ENCODE measurements at regions not wholly inside any gene's neighbourhood (a gene's known extent, or its start where the extent isn't known, plus 50 kb on each side); places are given as distances from the start of the nearest gene placed in this dataset.
"Not testable (repeated sequence)": the region's sequence is repeated elsewhere in the genome, so short reads cannot be mapped to it uniquely, and the experiment has no call there.

DNA sequence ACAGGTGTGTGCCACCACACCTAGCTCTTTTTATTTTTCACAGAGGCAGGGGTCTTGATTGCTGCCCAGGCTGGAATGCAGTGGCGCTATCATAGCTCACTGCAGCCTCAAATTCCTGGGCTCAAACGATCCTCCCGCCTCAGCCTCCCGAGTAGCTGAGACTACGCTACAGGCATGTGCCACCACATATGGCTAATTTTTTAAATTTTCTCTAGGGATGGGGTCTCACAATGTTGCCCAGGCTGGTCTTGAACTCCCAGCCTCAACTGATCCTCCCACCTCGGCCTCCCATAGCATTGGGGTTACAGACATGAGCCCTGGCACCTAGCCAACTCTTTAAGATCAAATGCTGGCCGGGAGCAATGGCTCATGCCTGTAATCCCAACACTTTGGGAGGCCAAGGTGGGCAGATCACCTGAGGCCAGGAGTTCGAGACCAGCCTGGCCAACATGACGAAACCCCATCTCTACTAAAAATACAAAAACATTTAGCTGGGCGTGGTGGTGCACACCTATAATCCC, 50.6 kb upstream of the MYL10 start:
- DNase-seq: not testable (repeated sequence)

DNA sequence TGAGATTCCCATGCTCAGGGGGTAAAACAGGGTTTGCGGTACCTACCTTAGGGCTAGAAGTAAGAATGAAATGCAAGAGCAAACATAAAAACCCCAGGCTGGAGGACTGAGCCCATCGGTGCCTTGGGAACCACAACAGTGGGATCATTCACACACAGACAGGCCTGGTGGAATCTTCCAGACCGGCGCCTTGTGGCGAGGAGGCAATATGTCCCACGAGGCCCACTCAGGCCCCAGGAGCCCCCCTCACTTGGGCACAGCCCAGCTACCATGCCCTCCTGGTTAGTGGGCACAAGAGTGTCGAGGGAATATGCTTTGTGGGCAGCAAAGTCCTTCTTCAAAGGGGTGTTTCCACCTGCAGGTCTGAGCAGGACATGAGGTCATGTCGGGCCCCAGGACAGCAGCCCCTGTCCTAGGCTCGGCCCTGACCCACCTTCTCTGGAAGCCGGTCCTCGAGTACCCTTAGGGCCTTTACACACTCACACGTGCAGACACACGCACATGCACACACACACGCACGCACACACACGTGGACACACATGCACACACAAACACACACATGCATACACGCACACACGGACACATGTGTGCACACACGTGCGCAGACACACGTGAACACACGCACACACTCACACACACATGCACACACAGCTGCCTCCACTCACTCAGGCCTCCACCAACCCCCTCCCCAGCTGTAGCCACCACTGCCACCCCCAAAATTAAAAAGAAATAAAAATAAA, 51.5 kb upstream of the MYL10 start:
- DNase-seq: no peak

DNA sequence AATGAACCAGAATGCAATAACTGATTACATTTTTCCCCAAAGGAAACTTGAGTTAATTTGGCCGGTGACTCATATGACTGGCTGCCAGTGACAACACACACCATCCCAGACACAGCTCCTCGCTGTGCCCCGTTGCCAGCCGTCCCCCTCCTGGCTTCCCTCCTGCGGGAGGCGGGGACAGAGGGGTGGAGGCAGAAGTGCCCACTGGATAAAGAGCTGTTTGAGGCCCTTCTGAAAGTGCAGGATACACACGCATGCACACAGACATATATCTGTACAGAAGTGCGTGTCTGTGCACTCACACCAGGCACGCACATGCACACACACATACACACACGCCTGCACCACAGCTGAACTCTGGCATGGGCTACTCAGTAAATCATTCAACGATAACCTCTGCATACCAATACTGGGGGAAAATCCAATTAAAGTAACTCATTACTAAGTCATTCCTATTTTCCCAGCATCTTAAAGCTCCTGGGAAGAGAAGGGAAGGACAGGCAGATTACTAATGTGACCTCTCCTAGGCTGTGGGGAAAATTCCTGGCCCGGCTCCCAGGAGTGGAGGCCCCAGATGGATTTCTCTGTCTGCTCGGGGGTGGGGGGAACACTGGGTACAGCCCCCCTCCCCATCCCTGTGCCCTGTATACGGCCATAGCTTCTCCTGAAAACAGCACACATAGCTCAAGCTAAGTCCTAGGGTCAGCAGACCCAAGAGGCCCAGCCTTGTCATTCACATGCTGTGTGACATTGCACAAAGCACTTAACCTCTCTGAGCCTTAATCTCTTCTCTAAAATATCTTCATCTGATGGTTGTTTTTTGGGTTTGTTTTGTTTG, 52.3 kb upstream of the MYL10 start:
- no peak for DNase-seq

DNA sequence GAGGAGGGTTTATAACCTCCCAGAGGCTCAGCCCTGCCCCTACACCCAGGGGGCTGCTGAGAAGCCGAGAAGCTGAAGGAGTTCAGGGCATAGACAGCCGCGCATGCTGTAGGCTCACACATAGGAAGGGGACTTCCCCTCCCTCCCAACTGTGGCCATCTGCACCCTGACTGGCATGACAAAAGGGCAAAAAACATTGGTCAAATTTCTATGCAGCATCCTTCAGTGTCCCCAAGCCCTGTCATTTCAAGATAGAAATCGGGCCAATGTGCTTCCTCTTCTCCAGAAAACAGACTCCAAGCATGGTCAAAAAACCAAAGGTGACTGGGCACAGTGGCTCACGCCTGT, 55.9 kb upstream of the MYL10 start:
- no peak for DNase-seq

DNA sequence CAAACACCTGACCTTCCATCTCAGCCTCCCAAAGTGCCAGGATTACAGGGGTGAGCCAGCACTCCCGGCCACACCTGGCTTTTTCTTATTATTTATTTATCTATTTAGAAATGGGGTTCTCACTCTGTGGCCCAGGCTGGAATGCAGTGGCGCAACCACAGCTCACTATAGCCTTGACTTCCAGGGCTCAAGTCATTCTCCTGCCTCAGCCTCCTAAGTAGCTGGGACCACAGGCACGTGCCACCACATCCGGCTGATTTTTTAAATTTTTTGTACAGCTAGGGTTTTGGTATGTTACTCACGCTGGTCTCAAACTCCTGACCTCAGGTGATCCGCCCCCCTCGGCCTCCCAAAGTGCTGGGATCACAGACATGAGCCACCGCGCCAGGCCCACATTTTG, 56.9 kb upstream of the MYL10 start:
- no peak for DNase-seq

DNA sequence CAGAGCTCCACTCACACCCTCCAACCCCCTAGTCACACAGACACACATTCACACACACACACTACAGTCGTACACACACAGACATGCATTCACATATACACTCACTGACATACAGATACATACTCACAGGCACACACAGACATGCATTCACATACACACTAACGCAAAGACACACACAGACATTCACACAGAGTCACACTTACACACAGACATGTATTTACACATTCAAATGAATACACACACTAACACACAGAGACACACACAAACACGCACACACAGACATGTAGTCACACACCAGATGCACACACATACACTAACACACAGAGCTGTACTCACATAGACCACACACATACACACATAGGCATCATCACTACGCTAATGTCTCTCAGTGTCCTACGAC, 58.0 kb upstream of the MYL10 start:
- no peak for DNase-seq

DNA sequence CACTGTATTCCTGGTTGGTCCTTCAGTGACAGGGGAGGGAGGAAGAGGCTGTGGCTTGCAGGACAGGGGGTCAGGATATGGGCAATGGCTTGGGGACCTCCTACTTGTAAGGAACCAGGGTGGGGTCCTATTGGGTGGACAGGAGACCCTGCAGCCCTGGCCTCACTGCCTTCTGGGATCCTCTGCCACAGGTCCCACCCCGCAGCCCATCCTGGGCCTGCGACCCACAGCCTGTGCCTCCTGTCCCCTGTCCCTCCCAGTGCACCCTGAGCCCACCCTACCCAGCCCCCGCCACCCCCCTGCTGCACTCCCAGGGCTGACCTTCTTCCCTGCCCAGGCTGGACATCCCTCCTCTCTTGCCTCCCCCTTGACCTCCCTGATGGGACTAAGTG, 58.7 kb upstream of the MYL10 start:
- DNase-seq: no peak

DNA sequence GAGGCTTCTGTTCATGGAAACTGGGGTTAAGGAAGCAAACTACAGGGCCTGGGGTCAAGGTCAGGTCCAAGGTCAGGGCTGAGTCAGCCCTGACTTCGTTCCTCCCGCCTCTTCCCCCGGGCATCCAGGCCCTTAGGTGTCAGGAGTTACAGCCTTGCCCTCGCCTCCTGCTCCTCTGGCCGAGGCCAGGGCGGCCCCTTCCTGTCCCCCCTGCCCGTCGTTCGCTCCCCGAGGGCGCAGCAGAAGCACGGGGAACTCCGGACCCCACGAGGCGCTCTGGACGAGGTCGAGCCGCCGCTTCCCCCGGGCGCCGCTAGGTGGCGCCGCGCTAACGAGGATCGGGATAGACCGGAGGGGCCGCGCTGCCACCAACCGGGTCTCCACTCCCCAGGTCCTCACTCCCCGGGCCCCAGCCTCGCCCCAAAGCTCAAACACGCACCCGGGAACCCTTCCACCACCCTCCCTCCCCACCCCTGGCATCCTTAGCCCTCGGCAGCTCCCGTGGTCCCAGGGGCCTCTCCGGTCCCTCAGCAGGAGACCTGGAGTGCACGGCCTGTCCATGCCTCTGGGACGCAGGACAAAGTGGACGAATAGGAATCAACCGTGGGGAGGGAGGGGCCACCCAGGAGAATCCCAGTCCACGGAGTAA, 59.2 kb upstream of the MYL10 start:
- peak; percentile 60 for DNase-seq

DNA sequence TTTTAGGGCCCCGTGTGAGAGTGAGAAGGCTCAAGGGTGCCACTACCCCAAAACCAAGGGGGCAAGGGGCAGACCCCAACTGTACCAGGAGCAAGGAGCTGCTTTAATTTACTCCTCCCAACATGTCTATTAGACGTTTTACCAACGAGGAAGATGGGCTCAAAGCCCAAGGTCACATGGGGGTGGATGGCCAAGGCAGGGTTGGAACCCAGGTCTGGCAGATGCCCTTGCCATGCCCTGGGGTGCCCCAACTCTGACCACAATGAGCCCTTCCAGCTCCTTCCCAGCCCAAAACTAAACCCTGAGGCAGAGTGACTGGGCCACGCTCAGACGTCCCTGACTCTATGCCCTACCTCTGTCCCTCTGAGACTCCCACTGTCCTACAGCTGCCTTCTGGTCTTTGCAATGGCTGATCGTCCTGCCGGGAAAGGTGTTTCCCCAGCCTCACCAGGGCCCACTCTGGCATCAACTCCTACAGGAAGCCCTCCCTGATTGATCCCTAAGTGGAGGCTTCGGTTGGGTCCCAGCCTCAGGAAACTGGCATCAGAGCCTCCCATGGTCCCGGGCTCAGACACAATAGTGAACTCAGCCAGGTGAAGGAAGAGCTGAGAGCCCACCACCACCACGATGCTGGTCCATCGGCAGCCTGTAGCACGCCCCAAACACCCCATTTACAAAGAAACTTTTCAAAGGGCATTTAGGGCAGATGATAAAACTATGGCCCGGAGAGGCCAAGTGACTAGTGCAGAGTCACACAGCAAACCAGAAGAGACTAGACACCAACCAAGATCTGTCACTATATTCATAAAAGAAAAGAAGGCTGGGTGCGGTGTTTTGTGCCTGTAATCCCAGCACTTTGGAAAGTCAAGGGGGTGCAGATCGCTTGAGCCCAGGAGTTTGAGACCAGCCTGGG, 60.2 kb upstream of the MYL10 start:
- DNase-seq: no peak

DNA sequence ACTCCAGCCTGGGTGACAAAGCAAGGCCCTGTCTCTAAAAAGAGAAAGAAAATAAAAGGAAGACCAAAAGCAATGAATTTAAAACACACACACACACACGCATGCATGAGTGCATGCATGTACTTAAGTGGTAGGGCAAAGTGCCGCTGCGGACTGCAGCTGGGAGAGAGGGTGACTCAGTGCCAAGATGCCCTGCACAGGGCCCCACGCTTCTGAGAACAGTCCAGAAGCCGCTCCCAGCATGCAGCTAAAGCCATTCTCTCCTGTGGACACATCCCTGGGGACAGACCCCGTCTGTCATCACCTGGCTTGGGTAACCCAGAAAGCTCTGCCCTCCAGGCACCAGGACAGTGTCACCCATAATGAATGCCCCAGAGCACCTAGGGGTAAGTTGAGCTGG, 61.0 kb upstream of the MYL10 start:
- no peak for DNase-seq

DNA sequence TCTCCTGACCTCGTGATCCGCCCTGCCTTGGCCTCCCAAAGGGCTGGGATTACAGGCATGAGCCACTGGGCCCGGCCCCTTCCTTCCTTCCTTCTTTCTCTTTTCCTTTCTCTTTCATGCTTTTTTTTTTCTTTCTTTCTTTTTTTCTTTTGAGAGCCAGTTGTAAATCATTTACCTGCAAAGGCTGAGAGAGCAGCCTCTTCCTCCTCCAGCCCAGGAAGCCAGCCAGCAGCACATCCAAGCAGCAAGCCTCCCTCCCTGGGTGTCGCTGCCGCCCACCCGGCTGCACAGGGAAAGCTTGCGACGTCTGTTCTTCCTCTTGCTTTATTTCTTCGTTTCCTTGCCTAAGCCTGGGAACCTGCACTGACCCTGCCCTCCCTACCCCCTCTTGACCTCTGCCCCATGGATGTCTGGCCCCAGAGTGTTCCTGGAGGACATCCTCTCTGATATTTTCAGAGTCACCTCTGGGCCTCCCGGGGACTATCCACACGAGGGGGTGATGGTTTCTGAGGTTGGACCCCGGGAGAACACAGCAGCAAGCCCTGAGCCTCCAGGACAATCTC, 62.8 kb upstream of the MYL10 start:
- DNase-seq: no peak

DNA sequence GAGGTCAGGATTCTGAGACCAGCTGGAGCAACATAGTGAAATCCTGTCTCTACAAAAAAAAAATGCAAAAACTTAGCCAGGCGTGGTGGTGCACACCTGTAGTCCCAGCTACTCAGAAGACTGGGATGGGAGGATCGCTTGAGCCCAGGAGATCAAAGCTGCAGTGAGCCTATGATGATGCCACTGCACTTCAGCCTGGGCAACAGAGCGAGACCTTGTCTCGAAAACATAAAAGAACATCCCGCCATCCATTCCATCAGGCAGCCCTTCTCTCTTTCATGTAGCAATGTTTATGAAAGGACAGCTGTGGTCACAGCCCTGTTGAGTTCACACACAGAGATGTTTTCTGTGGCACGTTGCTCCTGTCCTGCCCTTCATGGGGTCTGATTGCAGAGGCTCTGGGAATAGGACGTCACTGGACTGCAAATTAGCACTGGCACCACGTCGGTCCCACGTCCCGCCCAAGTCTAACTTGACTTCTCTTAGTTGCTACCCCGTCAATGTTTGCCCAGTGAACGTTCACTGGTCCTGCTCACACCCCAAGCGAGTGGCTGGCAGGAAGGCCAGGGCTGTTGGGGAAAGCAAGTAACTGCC, 64.5 kb upstream of the MYL10 start:
- DNase-seq: no peak

DNA sequence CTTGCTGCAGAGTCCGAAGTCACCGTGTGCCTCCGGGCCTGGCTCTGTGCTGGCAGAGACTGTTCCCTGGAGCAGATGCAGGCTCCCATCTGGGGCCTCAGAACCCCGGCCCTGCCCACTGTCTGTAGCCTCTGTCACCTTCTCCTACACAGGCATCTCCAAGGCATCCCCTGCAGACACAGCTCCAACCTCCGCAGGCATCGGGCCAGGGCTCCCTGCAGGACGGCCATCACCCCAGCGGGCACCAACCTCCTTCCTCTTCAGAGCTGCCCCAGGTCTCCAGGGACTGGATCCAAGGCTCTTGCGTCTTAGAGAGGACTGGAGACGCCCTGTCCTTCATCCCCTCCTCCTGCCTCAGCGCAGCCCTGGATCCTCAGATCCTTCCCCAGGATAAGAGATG, 69.9 kb upstream of the MYL10 start:
- no peak for DNase-seq

DNA sequence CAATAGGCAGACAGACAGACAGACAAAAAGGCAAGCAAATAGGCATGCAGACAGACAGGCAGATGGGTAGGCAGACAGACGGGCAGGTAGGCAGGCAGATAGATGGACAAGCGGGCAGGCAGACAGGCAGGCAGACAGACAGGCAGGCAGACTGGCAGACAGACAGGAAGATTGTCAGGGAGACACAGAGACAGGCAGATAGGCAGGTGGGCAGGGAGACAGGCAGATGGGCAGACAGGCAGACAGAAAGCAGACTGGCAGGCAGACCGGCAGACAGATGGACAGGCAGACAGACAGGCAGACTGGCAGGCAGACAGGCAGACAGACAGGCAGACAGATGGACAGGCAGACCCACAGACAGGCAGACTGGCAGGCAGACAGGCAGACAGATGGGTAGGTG, 70.3 kb upstream of the MYL10 start:
- no peak for DNase-seq

DNA sequence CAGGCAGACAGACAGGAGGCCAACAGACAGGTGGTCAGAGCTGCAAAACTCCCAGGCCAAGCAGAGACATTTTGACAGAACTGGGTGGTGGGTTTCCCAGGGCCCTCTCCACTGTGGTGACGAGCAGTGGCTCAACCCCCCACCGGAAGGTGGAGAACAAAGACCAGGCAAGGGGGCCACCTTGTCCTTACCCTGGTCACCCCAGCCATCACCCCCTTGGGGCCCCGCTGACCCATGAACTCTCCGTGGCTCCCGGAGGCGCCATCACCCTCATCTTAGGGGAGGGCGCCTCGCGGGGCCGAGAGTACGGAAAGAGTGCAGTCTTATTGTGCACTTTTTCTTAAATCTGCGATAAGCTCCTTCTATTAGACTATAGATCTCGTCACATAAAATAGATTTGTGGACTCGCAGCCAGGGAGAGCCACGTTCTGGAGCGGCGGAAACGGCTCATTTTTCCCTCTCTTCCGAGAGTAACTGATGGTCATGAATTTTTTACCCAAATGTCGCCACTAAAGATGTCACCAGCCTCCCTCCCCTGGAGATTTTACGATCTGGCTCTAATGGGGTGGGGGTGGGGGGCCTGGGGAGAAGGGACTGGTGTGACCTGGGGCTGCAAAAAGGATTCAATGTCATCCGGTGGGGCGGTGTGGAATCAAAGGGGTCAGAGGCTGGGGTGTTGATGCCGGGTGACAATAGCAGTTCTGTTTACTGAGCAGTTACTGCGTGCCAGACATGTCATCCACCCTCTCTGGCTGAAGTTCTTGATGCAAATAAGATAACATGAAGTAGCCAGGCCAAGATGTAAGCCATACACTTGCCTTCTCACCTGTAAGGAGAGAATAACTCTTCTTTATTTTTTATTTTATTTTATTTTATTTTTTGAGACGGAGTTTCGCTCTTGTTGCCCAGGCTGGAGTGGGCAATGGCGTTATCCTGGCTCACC, 71.1 kb upstream of the MYL10 start:
- no peak for DNase-seq

DNA sequence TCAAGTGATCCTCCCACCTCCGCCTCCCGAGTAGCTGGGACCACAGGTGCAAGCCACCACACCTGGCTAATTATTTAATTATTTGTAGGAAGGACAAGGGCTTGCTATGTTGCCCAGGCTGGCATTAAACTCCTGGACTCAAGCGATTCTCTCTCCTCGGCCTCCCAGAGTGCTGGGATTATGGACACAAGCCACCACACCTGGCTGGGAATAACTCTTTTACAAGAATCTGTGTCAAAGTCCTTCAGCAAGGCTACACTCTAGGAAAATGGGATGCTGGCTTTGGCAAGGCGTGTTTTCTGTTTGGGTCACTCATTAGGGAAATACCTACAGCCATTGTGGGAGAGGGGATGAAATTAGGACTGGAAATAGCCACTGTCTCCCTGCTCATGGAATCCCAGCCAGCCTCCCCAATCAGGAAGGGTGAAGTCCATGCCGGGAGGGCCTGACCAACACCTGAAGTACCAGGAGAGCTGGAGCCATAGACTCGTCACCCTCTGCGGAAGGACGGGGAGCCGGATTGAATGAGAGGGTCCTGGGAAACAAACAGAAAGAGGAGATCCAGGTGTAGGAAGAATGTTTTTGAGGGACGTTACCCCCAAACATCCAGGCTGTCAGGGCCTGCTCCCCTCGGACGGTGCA, 72.2 kb upstream of the MYL10 start:
- no peak for DNase-seq

DNA sequence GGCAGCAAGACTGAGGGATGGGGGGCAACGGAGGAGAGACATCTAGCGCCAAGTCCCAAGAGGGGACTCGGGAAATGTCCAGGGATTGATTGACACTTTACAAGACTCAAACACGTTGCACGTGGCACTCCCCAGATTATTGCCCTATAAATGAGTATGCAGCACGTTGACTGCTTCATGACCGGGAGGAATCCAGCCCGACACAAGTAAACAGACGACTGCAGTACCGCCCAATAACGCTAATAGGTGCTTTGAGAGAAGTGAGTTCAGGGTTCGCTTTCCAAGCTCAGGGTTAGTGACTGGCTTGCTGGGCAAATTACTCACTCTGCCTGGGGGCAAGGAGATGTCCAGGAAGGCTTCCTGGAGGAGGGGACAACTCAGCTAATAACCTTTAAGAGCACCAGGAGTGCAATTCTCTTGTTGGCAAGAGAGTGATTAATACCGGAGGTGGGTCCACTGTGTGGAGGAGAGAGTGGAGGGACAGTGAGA, 73.3 kb upstream of the MYL10 start:
- no peak for DNase-seq

DNA sequence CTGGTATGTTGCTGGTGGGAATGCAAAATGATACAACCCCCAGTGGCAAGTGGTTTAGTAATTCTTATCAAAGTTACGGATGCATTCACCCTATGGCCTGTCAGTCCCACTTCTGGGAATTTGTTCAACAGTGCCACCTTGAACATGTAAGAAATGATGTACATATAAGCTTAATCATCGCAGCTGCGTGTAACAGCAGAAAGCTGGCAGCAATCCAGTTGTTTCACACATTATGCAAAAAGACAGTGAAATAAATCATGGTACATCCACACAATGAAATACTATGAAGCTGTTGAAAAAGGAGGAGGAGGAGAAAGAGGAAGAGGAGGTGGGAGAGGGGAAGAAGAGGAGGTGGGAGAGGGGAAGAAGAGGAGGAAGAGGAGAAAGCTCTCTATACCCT, 76.2 kb upstream of the MYL10 start:
- DNase-seq: no peak

DNA sequence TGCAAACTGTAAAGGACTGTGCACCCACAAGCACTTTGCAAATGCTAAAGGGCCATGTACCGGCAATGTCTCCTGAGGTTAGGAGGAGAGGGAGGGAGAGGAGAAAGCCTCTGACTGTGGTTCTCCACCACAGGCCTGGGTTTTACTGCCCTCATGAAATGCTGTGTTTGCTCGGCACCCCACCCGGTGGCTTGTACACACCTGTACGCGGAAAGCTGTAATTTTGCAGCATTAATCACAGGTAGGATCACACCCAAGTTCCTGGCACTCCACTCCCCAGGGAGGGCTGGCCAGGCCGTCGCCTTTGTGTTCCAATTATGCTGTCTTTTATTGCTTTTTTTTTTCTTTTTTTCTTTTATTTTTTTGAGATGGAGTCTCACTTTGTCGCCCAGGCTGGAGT, 78.5 kb upstream of the MYL10 start:
- DNase-seq: no peak

DNA sequence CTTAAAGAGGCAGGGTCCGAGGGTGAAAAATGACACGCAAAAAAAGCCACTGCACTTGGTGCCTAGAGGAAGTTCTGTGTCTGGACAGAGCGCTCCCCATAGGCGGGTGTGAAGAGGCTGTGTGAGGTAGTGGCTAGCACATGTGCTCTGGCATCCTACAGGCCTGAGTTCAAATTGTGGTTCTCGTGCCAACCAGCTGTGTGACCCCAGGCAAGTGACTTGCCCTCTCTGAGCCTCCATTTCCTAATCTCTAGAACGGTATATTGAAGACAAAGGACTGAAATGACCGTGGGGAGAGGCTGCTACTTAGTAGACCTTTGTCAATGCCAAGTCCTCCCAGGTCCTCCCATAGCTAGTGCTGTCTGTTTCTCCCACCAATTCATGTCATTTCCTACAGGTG, 79.1 kb upstream of the MYL10 start:
- DNase-seq: no peak

All from NCI-H345 (cell line).